IPS-18a (cell line): ENCODE measurements at regions not wholly inside any gene's neighbourhood (a gene's known extent, or its start where the extent isn't known, plus 50 kb on each side); places are given as distances from the start of the nearest gene placed in this dataset.

Experiments used
- H3K27ac ChIP-seq: one replicate; pipeline ENCODE4 v1.5.1; 2013; ENCODE audit warnings: low read length
- H3K27me3 ChIP-seq: one replicate; pipeline ENCODE4 v1.6.1; 2013; ENCODE audit warnings: mild to moderate bottlenecking, low read length; ENCODE audit not compliant: control insufficient read depth, insufficient read depth
- H3K36me3 ChIP-seq: one replicate; pipeline ENCODE4 v1.6.1; 2013; ENCODE audit warnings: low read depth, low read length; ENCODE audit not compliant: control insufficient read depth
- H3K4me1 ChIP-seq: one replicate; pipeline ENCODE4 v1.6.1; 2013; ENCODE audit warnings: low read depth, low read length; ENCODE audit not compliant: control insufficient read depth
- H3K4me3 ChIP-seq: one replicate; pipeline ENCODE4 v1.5.1; 2013; ENCODE audit warnings: low read length
- H3K9ac ChIP-seq: one replicate; pipeline ENCODE4 v1.6.1; 2013; ENCODE audit warnings: mild to moderate bottlenecking, low read length, moderate library complexity
- H3K9me3 ChIP-seq: one replicate; pipeline ENCODE4 v1.6.1; 2013; ENCODE audit warnings: low read depth, low read length; ENCODE audit not compliant: control insufficient read depth

- Histone ChIP-seq H3K4me3 (no peak overlapping the region), H3K27ac (no peak overlapping the region), H3K9me3 (no peaks in the 10 kb centered on the region), H3K36me3 (no peaks in the 10 kb centered on the region), H3K27me3 (no peaks in the 10 kb centered on the region), H3K4me1 (peaks cover 7% of the 10 kb centered on the region), H3K9ac (no peak overlapping the region)
Measured at GRCh38 chr3:192068464-192069254, 607.7 kb downstream of the PYDC2 start.

- H3K9me3 ChIP-seq, result no peaks in the 10 kb centered on the region
- no peak overlapping the region for H3K9ac ChIP-seq
- peaks cover 22% of the 10 kb centered on the region for H3K4me1 ChIP-seq
- H3K27me3 ChIP-seq, result no peaks in the 10 kb centered on the region
- no peaks in the 10 kb centered on the region for H3K36me3 ChIP-seq
- no peak overlapping the region for H3K4me3 ChIP-seq
- H3K27ac ChIP-seq, result no peak overlapping the region
Measured at GRCh38 chr3:192077795-192078497, 617.0 kb downstream of the PYDC2 start.

DNA sequence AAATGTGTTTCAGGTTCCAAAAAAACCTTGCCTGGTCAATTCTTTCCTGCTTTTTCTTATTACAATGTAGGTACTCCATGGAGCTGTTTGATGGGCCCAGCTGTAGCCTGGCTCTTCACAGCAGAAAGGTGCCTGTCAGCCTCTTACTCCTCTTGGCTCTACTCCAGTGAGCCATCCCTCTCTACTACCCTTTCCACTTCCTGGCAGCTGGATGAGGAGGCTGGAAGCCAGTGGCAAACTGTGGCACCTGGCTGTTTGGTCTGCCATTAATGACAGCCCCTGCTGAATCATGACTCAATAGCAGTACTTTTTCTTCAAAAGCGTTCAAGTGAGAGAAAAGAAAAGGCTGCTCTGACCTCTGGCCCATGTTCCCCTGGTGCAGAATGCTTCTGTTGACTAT, 618.1 kb downstream of the PYDC2 start:
- H3K4me3 ChIP-seq, result no peak overlapping the region

DNA sequence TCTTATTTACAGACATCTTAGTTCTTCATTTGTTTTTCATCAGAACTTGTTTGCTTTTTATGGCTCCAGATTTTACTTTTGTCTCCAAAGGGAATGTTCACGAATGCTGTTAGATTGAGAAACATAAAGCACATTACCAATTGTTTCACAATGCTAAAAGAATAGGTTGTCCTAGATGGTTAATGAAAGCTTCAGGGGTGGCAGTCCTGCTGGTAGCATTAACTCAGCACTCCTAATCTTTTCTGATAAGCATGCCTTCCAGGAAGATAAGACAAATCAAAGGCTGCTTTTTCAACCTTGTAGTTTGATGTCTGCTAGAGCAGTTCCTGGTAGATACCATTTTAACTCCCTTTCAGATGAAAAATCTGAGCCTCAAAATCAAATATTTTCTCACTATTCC, 619.4 kb downstream of the PYDC2 start:
- Histone ChIP-seq H3K9me3 (no peaks in the 10 kb centered on the region), H3K4me1 (peaks cover 22% of the 10 kb centered on the region), H3K27me3 (no peaks in the 10 kb centered on the region), H3K4me3 (no peak overlapping the region), H3K36me3 (no peaks in the 10 kb centered on the region), H3K9ac (no peak overlapping the region), H3K27ac (no peak overlapping the region)

More for the DNA sequence above, 618.1 kb downstream of the PYDC2 start:
- no peaks in the 10 kb centered on the region for H3K9me3 ChIP-seq
- no peaks in the 10 kb centered on the region for H3K27me3 ChIP-seq
- H3K27ac ChIP-seq, result no peak overlapping the region
- H3K36me3 ChIP-seq, result no peaks in the 10 kb centered on the region
- H3K4me1 ChIP-seq, result peaks cover 22% of the 10 kb centered on the region
- H3K9ac ChIP-seq, result no peak overlapping the region

DNA sequence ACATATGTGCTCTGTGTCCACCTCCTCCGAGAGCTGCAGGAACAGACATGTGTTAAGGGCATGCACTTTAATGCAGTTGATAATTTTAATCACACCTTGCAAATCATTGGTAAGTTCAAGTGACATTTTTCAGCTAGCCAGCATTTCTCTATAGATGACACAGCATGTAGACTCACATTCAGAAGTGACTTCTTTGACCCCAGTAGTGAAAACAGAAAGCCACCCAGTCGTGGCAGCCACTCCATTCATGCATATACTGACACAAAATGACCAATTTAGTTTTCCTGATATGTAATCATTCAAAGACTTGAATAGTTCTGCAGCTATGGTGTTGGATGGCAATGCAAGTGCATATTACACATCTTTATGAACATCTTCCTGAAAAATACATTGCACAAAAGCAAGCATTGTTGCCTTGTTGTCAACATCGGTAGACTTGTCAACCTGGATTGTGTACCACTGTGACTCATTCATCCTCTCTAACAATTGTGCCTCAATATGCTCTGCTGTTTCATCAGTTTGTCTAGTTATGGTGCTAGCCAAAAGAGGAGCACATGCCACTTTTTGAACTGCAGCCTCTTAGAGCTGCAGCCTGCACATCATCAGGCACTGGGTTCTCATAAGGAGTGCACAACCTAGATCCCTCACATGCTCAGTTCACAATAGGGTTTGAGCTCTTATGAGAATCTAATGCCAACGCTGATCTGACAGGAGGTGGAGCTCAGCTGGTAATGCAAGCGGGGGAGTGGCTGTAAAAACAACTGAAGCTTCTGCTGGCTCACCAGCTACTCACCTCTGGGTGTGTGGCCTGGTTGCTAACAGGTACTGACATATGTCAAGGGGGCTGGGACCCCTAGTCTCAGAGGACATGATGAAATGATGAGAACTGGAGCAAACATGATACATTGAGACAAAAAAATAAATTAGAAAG, 622.0 kb downstream of the PYDC2 start:
- H3K9me3 ChIP-seq, result no peaks in the 10 kb centered on the region
- no peaks in the 10 kb centered on the region for H3K27me3 ChIP-seq
- no peak overlapping the region for H3K27ac ChIP-seq
- H3K4me3 ChIP-seq, result no peak overlapping the region
- H3K9ac ChIP-seq, result no peak overlapping the region
- H3K36me3 ChIP-seq, result no peaks in the 10 kb centered on the region
- peaks cover 16% of the 10 kb centered on the region for H3K4me1 ChIP-seq
